A673 (cell line): ENCODE measurements at regions not wholly inside any gene's neighbourhood (a gene's known extent, or its start where the extent isn't known, plus 50 kb on each side); places are given as distances from the start of the nearest gene placed in this dataset.

Experiments
- CTCF ChIP-seq: fragments of 300-800, 200-600 bp; sonication (generic); conservative IDR thresholded peaks from 2 replicates; pipeline ENCODE4 v1.5.1; 2017; ENCODE audit warnings: low read depth, mild to moderate bottlenecking, antibody characterized with exemption, low read length, moderate library complexity, mixed read lengths
- EZH2 ChIP-seq: fragments of 200-600 bp; sonication (generic); IDR thresholded peaks from 2 replicates; pipeline ENCODE4 v1.6.1; 2017; ENCODE audit warnings: borderline replicate concordance, low read depth, mild to moderate bottlenecking, mixed read lengths, antibody characterized with exemption, low read length; ENCODE audit not compliant: poor library complexity, severe bottlenecking

- no peak for TF ChIP-seq CTCF
- TF ChIP-seq EZH2: no peak
These were observed 307.1 kb downstream of the OSR1 start for GRCh38 chr2:19051203-19051831.
